IMR-90 (cell line): ENCODE measurements at regions not wholly inside any gene's neighbourhood (a gene's known extent, or its start where the extent isn't known, plus 50 kb on each side); places are given as distances from the start of the nearest gene placed in this dataset.

Source experiments
- ATAC-seq: fragments of 200-7000 bp; cut with Tn5 transposase; 2 replicates; pipeline ENCODE4 v1.9.1; 2020; ENCODE audit warnings: low read depth, mild to moderate bottlenecking, moderate library complexity
- BruUV-seq: library from RNA; stranded (reverse); fragments of 400-500 nt; replicated peaks from 2 replicates; lab custom pipeline; 2021; lab: Mats Ljungman, UMichigan
- CTCF ChIA-PET: fragments of 300-600 bp; formaldehyde crosslinking; extraction: SDS; loops from one replicate; lab custom pipeline; 2021; ENCODE audit warnings: antibody characterized with exemption; lab: Yijun Ruan, JAX
- POLR2A ChIA-PET: fragments of 300-600 bp; sonication (Branson Sonifier 250); formaldehyde crosslinking; loops from one replicate; lab custom pipeline; 2022; ENCODE audit warnings: antibody characterized with exemption; ENCODE audit not compliant: unreplicated experiment; lab: Charles Lee
- DNase-seq: peaks from one replicate; pipeline ENCODE4 v3.0.0; 2013
- H2AFZ ChIP-seq: replicated peaks from 2 replicates; pipeline ENCODE3; 2013; ENCODE audit warnings: low read length, mild to moderate bottlenecking; ENCODE audit not compliant: poor library complexity
- H2AK5ac ChIP-seq: 2 replicates; pipeline ENCODE4 v1.6.1; 2013; ENCODE audit warnings: low read depth, low read length, inconsistent platforms
- H2AK9ac ChIP-seq: replicated peaks from 2 replicates; pipeline ENCODE3; 2013; ENCODE audit warnings: mild to moderate bottlenecking, low read depth, low read length, moderate library complexity; ENCODE audit not compliant: poor library complexity
- H2BK120ac ChIP-seq: 2 replicates; pipeline ENCODE4 v1.6.1; 2013; ENCODE audit warnings: low read depth, low read length, inconsistent platforms
- H2BK15ac ChIP-seq: 3 replicates; pipeline ENCODE4 v1.6.1; 2013; ENCODE audit warnings: low read depth, low read length, inconsistent platforms
- H2BK20ac ChIP-seq: 2 replicates; pipeline ENCODE4 v1.6.1; 2013; ENCODE audit warnings: low read depth, mild to moderate bottlenecking, inconsistent platforms, low read length, moderate library complexity
- H2BK5ac ChIP-seq: 2 replicates; pipeline ENCODE4 v1.6.1; 2013; ENCODE audit warnings: mild to moderate bottlenecking, low read depth, low read length, inconsistent platforms; ENCODE audit not compliant: poor library complexity, severe bottlenecking
- H3K14ac ChIP-seq: replicated peaks from 2 replicates; pipeline ENCODE4 v1.6.1; 2013; ENCODE audit warnings: low read depth, low read length, inconsistent platforms
- H3K18ac ChIP-seq: 2 replicates; pipeline ENCODE4 v1.6.1; 2013; ENCODE audit warnings: low read depth, low read length, control low read depth
- H3K23ac ChIP-seq: 2 replicates; pipeline ENCODE4 v1.6.1; 2013; ENCODE audit warnings: low read depth, low read length, inconsistent platforms
- H3K27ac ChIP-seq: 2 replicates; pipeline ENCODE4 v1.5.1; 2013; ENCODE audit warnings: mild to moderate bottlenecking, control low read depth, low read length; ENCODE audit not compliant: insufficient read depth
- H3K27me3 ChIP-seq: 2 replicates; pipeline ENCODE4 v1.6.1; 2013; ENCODE audit warnings: low read length; ENCODE audit not compliant: control insufficient read depth, insufficient read depth
- H3K36me3 ChIP-seq: 2 replicates; pipeline ENCODE4 v1.6.1; 2013; ENCODE audit warnings: low read length, mixed read lengths; ENCODE audit not compliant: control insufficient read depth, insufficient read depth
- H3K4ac ChIP-seq: 2 replicates; pipeline ENCODE4 v1.6.1; 2013; ENCODE audit warnings: low read depth, low read length, inconsistent platforms
- H3K4me1 ChIP-seq: 2 replicates; pipeline ENCODE4 v1.6.1; 2013; ENCODE audit warnings: low read length, mixed read lengths; ENCODE audit not compliant: control insufficient read depth, insufficient read depth
- H3K4me2 ChIP-seq: 2 replicates; pipeline ENCODE4 v1.6.1; 2013; ENCODE audit warnings: low read depth, mild to moderate bottlenecking, control low read depth, low read length, moderate library complexity
- H3K4me3 ChIP-seq: 2 replicates; pipeline ENCODE4 v1.5.1; 2013; ENCODE audit warnings: low read depth, mild to moderate bottlenecking, control low read depth, low read length, moderate library complexity; ENCODE audit not compliant: insufficient read depth
- H3K56ac ChIP-seq: 2 replicates; pipeline ENCODE4 v1.6.1; 2013; ENCODE audit warnings: low read length, inconsistent platforms; ENCODE audit not compliant: insufficient read depth; ENCODE audit errors: extremely low read depth
- H3K79me1 ChIP-seq, 2 experiments: 2 replicates each; pipeline ENCODE4 v1.6.1; 2013; ENCODE audit warnings: low read length in 2 of 2, inconsistent platforms in 1 of 2, low read depth in 1 of 2
- H3K9ac ChIP-seq: 2 replicates; pipeline ENCODE4 v1.6.1; 2013; ENCODE audit warnings: low read depth, low read length, control low read depth
- H3K9me1 ChIP-seq: 2 replicates; pipeline ENCODE4 v1.6.1; 2013; ENCODE audit warnings: low read length, inconsistent platforms; ENCODE audit not compliant: insufficient read depth
- H3K9me3 ChIP-seq: 2 replicates; pipeline ENCODE4 v1.6.1; 2013; ENCODE audit warnings: low read length; ENCODE audit not compliant: control insufficient read depth, insufficient read depth
- H4K20me1 ChIP-seq: 2 replicates; pipeline ENCODE4 v1.6.1; 2013; ENCODE audit warnings: low read length, inconsistent platforms; ENCODE audit not compliant: insufficient read depth
- H4K5ac ChIP-seq: 2 replicates; pipeline ENCODE4 v1.6.1; 2013; ENCODE audit warnings: mild to moderate bottlenecking, low read depth, low read length, control low read depth
- H4K8ac ChIP-seq, 2 experiments: 2 replicates each; pipeline ENCODE4 v1.6.1; 2013; ENCODE audit warnings: low read depth in 2 of 2, low read length in 2 of 2, control low read depth in 1 of 2, inconsistent platforms in 1 of 2
- H4K91ac ChIP-seq: 2 replicates; pipeline ENCODE4 v1.6.1; 2013; ENCODE audit warnings: low read depth, low read length, inconsistent platforms; ENCODE audit not compliant: insufficient read depth
- BHLHE40 ChIP-seq: fragments of 150-350 bp; IDR thresholded peaks from 2 replicates; pipeline ENCODE4 v1.6.1; 2016; ENCODE audit warnings: mild to moderate bottlenecking, low read depth, low read length
- CEBPB ChIP-seq: IDR thresholded peaks from 2 replicates; pipeline ENCODE4 v1.6.1; 2012; ENCODE audit warnings: low read depth, low read length, improper control_type of control experiment
- CHD1 ChIP-seq: IDR thresholded peaks from 2 replicates; pipeline ENCODE4 v1.6.1; 2012; ENCODE audit warnings: low read depth, low read length, improper control_type of control experiment
- FOS ChIP-seq: fragments of 150-350 bp; IDR thresholded peaks from 2 replicates; pipeline ENCODE4 v1.6.1; 2016; ENCODE audit warnings: low read depth, low read length
- MAFK ChIP-seq: IDR thresholded peaks from 2 replicates; pipeline ENCODE4 v1.6.1; 2012; ENCODE audit warnings: low read depth, low read length, improper control_type of control experiment
- MAZ ChIP-seq: IDR thresholded peaks from 2 replicates; pipeline ENCODE4 v1.6.1; 2012; ENCODE audit warnings: low read depth, mild to moderate bottlenecking, low read length, improper control_type of control experiment, moderate library complexity, borderline replicate concordance
- MXI1 ChIP-seq: IDR thresholded peaks from 2 replicates; pipeline ENCODE4 v1.6.1; 2012; ENCODE audit warnings: low read depth, mild to moderate bottlenecking, low read length, moderate library complexity, borderline replicate concordance
- NFE2L2 ChIP-seq: fragments of 150-350 bp; IDR thresholded peaks from 2 replicates; pipeline ENCODE4 v1.6.1; 2016; ENCODE audit warnings: low read depth, mild to moderate bottlenecking, low read length
- POLR2A ChIP-seq: IDR thresholded peaks from 2 replicates; pipeline ENCODE4 v1.6.1; 2012; ENCODE audit warnings: mild to moderate bottlenecking, low read depth, low read length
- RAD21 ChIP-seq: IDR thresholded peaks from 2 replicates; pipeline ENCODE4 v1.6.1; 2012; ENCODE audit warnings: low read length, improper control_type of control experiment
- RCOR1 ChIP-seq: IDR thresholded peaks from 2 replicates; pipeline ENCODE4 v1.6.1; 2012; ENCODE audit warnings: mild to moderate bottlenecking, low read length, improper control_type of control experiment; ENCODE audit not compliant: insufficient replicate concordance
- RFX5 ChIP-seq: IDR thresholded peaks from 2 replicates; pipeline ENCODE4 v1.8.0; 2012; ENCODE audit warnings: low read depth, mild to moderate bottlenecking, low read length, moderate library complexity
- SMC3 ChIP-seq: fragments of 150-350 bp; IDR thresholded peaks from 2 replicates; pipeline ENCODE4 v1.6.1; 2016; ENCODE audit warnings: low read depth, mild to moderate bottlenecking, antibody characterized with exemption, low read length, moderate library complexity
- dilution Hi-C: fragments of 300-500 bp; cut with HindIII; formaldehyde crosslinking; loops from one replicate; pipeline ENCODE4 v1.14.3; 2018; ENCODE audit warnings: low sequenced_read_pairs; ENCODE audit not compliant: unreplicated experiment
- in situ Hi-C: fragments of 300-500 bp; cut with MboI; formaldehyde crosslinking; loops from 3 replicates; pipeline ENCODE4 v1.14.3; 2019; ENCODE audit warnings: low sequenced_read_pairs, inconsistent platforms, mixed read lengths
- intact Hi-C: fragments of 100-400 bp; cut with micrococcal nuclease; formaldehyde crosslinking; loops from 2 replicates; pipeline ENCODE4 v1.10.0; 2022
- TF ChIP-seq, protein P1 (sequence below): fragments of 150-350 bp; IDR thresholded peaks from 2 replicates; pipeline ENCODE4 v1.6.1; 2017; ENCODE audit warnings: mild to moderate bottlenecking, antibody characterized with exemption, low read length, low read depth
- TF ChIP-seq, protein P2 (sequence below): fragments of 150-350 bp; IDR thresholded peaks from 2 replicates; pipeline ENCODE4 v1.6.1; 2016; ENCODE audit warnings: low read depth, mild to moderate bottlenecking, low read length, moderate library complexity, borderline replicate concordance
- TF ChIP-seq, protein P3 (sequence below): conservative IDR thresholded peaks from 2 replicates; pipeline ENCODE4 v1.5.1; 2012; ENCODE audit warnings: mild to moderate bottlenecking, low read depth, low read length, improper control_type of control experiment

DNA sequence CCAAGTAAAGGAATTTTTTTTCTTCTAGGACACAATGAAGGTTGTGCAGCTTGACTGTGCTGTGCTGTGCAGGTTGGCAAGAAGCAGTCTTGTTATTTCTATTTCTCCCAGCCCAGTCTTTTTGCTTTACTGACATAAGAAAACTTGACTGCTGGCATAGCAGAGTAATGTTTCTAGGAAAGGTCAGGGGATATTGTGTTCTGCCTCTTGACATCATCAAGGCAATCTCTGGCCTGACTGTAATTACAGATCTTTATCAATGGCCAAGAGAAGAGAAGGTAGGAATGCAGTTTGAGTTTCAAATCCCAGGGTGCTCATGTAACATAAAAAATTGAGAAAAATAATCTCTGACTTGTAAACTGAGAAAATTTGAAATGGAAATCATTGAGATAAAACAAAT lies 226.3 kb upstream of the ADGRL4 start:
- no peak for DNase-seq
- Histone ChIP-seq H3K18ac (no peak overlapping the region), H3K9me3 (no peaks in the 10 kb centered on the region), H2AK5ac (no peak overlapping the region), H3K27me3 (no peaks in the 10 kb centered on the region), H3K4me2 (no peak overlapping the region), H3K79me1 (no peaks in the 10 kb centered on the region), H3K23ac (no peak overlapping the region), H2BK20ac (no peak overlapping the region), H3K4ac (no peak overlapping the region), H3K14ac (no peak overlapping the region), H2BK15ac (no peak overlapping the region), H3K4me3 (no peak overlapping the region), H4K20me1 (no peaks in the 10 kb centered on the region), H4K5ac (no peak overlapping the region), H3K36me3 (no peaks in the 10 kb centered on the region), H3K4me1 (no peaks in the 10 kb centered on the region), H2BK120ac (no peak overlapping the region), H3K9ac (no peak overlapping the region), H3K56ac (no peak overlapping the region), H2AK9ac (no peak overlapping the region), H2AFZ (no peak overlapping the region), H4K91ac (no peak overlapping the region), H2BK5ac (no peak overlapping the region), H3K27ac (no peak overlapping the region), H3K9me1 (no peaks in the 10 kb centered on the region), H4K8ac (no peak overlapping the region)
- dilution Hi-C loops: no loop called here
- ATAC-seq: no peak
- intact Hi-C loops: no loop called here
- in situ Hi-C loops: no loop called here
- CTCF ChIA-PET: no interaction called here
- POLR2A ChIA-PET: no interaction called here
- TF ChIP-seq RAD21 (no peak), BHLHE40 (no peak), NFE2L2 (no peak), CHD1 (no peak), CEBPB (no peak), RCOR1 (no peak), FOS (no peak), MXI1 (no peak), MAZ (no peak), SMC3 (no peak), MAFK (no peak), RFX5 (no peak), POLR2A (no peak)
- TF ChIP-seq, protein P1, sequence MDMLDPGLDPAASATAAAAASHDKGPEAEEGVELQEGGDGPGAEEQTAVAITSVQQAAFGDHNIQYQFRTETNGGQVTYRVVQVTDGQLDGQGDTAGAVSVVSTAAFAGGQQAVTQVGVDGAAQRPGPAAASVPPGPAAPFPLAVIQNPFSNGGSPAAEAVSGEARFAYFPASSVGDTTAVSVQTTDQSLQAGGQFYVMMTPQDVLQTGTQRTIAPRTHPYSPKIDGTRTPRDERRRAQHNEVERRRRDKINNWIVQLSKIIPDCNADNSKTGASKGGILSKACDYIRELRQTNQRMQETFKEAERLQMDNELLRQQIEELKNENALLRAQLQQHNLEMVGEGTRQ: no peak
- TF ChIP-seq, protein P2, sequence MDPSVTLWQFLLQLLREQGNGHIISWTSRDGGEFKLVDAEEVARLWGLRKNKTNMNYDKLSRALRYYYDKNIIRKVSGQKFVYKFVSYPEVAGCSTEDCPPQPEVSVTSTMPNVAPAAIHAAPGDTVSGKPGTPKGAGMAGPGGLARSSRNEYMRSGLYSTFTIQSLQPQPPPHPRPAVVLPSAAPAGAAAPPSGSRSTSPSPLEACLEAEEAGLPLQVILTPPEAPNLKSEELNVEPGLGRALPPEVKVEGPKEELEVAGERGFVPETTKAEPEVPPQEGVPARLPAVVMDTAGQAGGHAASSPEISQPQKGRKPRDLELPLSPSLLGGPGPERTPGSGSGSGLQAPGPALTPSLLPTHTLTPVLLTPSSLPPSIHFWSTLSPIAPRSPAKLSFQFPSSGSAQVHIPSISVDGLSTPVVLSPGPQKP: no peak
- TF ChIP-seq, protein P3, sequence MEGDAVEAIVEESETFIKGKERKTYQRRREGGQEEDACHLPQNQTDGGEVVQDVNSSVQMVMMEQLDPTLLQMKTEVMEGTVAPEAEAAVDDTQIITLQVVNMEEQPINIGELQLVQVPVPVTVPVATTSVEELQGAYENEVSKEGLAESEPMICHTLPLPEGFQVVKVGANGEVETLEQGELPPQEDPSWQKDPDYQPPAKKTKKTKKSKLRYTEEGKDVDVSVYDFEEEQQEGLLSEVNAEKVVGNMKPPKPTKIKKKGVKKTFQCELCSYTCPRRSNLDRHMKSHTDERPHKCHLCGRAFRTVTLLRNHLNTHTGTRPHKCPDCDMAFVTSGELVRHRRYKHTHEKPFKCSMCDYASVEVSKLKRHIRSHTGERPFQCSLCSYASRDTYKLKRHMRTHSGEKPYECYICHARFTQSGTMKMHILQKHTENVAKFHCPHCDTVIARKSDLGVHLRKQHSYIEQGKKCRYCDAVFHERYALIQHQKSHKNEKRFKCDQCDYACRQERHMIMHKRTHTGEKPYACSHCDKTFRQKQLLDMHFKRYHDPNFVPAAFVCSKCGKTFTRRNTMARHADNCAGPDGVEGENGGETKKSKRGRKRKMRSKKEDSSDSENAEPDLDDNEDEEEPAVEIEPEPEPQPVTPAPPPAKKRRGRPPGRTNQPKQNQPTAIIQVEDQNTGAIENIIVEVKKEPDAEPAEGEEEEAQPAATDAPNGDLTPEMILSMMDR: no peak
- BruUV-seq: no TSS peak
